Activated CD4-positive, alpha-beta T cell treated with anti-CD3 and anti-CD28 coated beads, Interleukin-2, amount 10 ng/mL, durations not matched to agents 24 days and 14 days (primary cell): ENCODE measurements at regions not wholly inside any gene's neighbourhood (a gene's known extent, or its start where the extent isn't known, plus 50 kb on each side); places are given as distances from the start of the nearest gene placed in this dataset.

ENCODE experiments used
- DNase-seq: peaks from one replicate; pipeline ENCODE4 v3.0.0; 2022
- H3K27ac Mint-ChIP-seq: one replicate; pipeline ENCODE4 v1.8.0; 2022; ENCODE audit warnings: mild to moderate bottlenecking, mixed read lengths
- H3K27me3 Mint-ChIP-seq: one replicate; pipeline ENCODE4 v1.8.0; 2022; ENCODE audit warnings: mixed read lengths
- H3K36me3 Mint-ChIP-seq: one replicate; pipeline ENCODE4 v1.8.0; 2022; ENCODE audit warnings: low read depth, mild to moderate bottlenecking, mixed read lengths
- H3K4me1 Mint-ChIP-seq: one replicate; pipeline ENCODE4 v1.8.0; 2021; ENCODE audit warnings: mixed read lengths
- H3K4me3 Mint-ChIP-seq: one replicate; pipeline ENCODE4 v1.8.0; 2022; ENCODE audit warnings: mild to moderate bottlenecking, moderate library complexity, mixed read lengths
- H3K9me3 Mint-ChIP-seq: one replicate; pipeline ENCODE4 v1.8.0; 2021; ENCODE audit warnings: mixed read lengths
- intact Hi-C: fragments of 100-400 bp; cut with micrococcal nuclease; formaldehyde crosslinking; loops from one replicate; pipeline ENCODE4 v1.15.1; 2023

DNA sequence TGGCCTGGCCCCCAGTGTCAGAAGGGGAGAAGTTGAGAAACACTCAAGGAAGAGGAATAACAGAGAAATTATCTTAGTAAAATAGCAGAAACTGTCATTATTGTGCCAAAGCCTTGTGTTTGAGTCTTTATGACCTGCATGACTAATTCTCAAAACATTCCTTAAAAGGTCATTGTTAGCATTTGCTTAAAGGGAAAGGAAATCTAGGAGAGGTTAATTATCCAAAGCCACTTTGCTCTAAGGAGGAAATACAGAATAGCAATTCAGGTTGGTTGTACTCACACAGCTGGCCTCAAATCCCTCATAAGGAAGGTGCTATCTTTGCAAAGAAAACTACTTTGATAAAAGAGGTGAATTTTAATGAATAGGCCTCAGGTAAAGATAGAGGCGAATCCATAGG is 516.7 kb downstream of the CBLN4 start:
- intact Hi-C loops = no loop called here
- DNase-seq = no peak
- Mint-ChIP-seq H3K36me3 (no peaks in the 10 kb centered on the region), H3K4me1 (no peaks in the 10 kb centered on the region), H3K27me3 (no peaks in the 10 kb centered on the region), H3K9me3 (peaks cover 13% of the 10 kb centered on the region), H3K4me3 (no peak overlapping the region), H3K27ac (no peak overlapping the region)

DNA sequence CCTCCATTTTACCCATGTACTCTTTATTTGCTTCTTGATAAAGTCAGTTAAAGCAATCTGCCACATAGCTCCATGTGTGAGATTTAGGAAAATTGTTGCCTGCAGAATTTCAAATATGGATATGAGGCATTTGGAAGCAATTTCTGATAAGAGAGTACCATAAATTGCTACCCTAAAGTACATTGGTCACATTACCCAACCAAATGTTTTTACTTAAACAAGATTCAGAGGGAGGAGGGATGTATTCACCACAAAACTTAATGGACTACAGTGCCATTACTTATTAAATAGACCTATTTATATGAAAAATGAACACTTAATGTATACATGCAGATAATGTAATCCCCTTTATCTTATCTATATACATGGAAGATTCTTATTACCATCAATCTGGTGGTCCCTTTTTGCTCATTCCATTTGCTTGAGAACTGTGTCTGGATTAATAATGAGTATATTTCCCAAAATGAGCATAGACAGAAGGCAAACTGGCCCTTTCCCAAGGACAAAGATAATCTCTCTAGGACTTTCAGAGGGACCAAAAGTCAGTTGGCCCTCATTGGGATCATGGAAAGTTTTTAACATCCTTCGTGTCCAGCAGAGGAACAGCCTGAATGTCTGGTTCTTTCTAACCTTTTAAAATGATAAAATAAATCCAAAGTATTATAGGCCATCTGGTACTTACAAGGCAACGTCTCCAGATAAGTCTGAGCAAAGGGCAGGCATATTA is 526.4 kb downstream of the CBLN4 start:
- H3K27me3 Mint-ChIP-seq = no peaks in the 10 kb centered on the region
- intact Hi-C loops = no loop called here
- no peak for DNase-seq
- peaks cover 4% of the 10 kb centered on the region for H3K9me3 Mint-ChIP-seq
- H3K36me3 Mint-ChIP-seq = no peaks in the 10 kb centered on the region
- no peak overlapping the region for H3K27ac Mint-ChIP-seq
- H3K4me3 Mint-ChIP-seq = no peak overlapping the region
- no peaks in the 10 kb centered on the region for H3K4me1 Mint-ChIP-seq

DNA sequence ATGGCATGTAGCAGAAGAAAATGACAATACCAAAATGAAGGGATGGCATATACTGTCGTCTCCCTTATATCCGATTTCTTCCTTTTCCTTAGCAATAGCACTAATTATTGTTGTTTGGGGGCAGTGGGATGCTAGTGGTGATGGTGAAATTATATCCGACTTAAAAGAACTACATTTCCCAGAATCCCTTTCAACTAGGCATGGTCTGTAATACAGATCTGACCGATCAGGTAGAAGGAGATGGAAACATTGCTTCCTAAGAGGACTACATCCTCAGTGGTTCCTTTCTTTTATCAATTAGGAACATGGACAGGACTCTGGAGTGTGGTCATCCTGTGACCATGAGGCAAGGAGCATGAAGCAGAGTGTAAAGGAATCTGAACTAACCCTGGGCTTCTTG is 532.6 kb downstream of the CBLN4 start:
- intact Hi-C loops = no loop called here
- Mint-ChIP-seq H3K4me1 (no peaks in the 10 kb centered on the region), H3K9me3 (peaks cover 9% of the 10 kb centered on the region), H3K36me3 (no peaks in the 10 kb centered on the region), H3K4me3 (no peak overlapping the region), H3K27ac (no peak overlapping the region), H3K27me3 (no peaks in the 10 kb centered on the region)
- DNase-seq = no peak

DNA sequence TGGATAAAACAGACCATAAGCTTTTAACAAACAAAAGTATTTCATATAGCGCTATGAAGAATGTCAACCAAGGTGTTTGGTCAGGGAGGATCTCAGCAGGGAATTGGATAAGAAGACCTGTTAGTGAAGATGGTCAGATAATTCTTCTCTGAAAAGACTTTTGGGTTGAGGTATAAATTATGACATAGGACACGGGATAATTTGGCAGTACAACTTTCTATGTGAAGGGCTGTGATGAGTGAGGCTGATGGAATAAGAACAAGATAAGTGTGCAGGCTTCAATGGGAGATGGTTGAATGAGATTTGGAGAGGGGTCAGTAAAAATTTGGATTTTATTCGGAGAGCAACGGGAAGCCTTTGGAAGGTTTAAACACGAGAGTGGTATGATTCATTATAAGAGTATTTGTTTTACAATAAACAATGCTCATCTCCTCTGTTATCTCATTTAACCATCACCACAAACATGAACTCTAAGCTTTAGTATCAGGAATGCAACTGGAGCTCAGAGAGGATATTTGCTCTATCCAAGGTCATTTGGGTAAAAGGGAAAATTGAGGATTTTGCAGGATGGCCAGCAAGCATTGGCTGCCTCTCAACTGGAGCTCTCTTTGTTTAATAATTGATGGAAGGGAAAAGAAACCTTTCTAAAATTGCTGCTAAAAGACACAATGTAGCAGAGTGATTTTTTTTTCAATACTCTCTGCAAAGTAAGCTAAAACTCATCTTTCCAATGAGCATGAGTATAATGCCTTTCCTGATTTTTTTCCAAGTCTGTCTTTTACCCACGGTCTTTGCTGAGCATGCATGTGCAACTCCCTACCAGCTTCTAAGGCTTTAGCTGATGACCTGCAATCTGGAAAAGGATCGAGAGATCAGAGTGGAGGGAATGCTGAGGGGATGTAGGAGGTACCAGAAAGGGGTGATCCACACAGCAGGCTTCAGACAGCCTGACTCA is 534.0 kb downstream of the CBLN4 start:
- no peak overlapping the region for H3K4me3 Mint-ChIP-seq
- no peaks in the 10 kb centered on the region for H3K27me3 Mint-ChIP-seq
- peaks cover 9% of the 10 kb centered on the region for H3K9me3 Mint-ChIP-seq
- intact Hi-C loops = no loop called here
- H3K4me1 Mint-ChIP-seq = no peaks in the 10 kb centered on the region
- no peak for DNase-seq
- H3K36me3 Mint-ChIP-seq = no peaks in the 10 kb centered on the region
- H3K27ac Mint-ChIP-seq = no peak overlapping the region

DNA sequence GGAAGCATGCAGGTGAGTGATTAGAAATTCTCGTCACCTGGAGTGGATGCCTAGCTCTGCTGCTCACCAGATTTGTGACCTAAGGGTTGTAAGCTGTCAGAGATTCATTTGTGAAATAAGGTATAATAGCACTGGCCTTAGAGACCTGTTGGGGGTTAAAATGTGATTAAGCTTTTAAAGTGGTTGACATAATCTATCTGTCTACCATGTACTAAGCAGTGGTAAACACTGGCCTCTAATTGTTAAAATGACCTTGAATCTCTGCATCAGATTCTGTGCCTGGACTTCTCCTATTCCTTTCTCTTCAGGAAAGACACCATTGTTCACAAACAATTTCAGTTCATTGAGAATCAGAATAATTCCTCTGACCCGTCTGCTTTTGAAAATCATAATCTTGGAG is 536.2 kb downstream of the CBLN4 start:
- intact Hi-C loops = no loop called here
- Mint-ChIP-seq H3K4me3 (no peak overlapping the region), H3K27me3 (no peaks in the 10 kb centered on the region), H3K27ac (no peak overlapping the region), H3K36me3 (no peaks in the 10 kb centered on the region), H3K9me3 (peaks cover 14% of the 10 kb centered on the region), H3K4me1 (no peaks in the 10 kb centered on the region)
- no peak for DNase-seq

DNA sequence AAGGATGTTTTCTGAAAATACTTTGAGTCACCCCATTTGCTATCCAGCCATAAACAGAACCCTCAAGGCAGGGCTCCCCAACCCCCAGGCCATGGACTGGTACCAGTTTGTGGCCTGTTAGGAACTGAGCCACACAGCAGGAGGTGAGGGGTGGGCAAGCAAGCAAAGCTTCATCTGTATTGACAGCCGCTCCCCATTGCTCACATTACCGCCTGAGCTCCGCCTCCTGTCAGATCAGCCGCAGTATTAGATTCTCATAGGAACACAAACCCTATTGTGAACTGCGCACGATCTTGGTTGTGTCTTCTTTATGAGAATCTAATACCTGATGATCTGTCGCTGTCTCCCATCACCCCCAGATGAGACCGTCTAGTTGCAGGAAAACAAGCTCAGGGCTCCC is 543.8 kb downstream of the CBLN4 start:
- H3K4me1 Mint-ChIP-seq = no peaks in the 10 kb centered on the region
- H3K4me3 Mint-ChIP-seq = no peak overlapping the region
- no peak for DNase-seq
- intact Hi-C loops = no loop called here
- no peaks in the 10 kb centered on the region for H3K36me3 Mint-ChIP-seq
- H3K27me3 Mint-ChIP-seq = no peaks in the 10 kb centered on the region
- H3K27ac Mint-ChIP-seq = no peak overlapping the region
- peaks cover 4% of the 10 kb centered on the region for H3K9me3 Mint-ChIP-seq

DNA sequence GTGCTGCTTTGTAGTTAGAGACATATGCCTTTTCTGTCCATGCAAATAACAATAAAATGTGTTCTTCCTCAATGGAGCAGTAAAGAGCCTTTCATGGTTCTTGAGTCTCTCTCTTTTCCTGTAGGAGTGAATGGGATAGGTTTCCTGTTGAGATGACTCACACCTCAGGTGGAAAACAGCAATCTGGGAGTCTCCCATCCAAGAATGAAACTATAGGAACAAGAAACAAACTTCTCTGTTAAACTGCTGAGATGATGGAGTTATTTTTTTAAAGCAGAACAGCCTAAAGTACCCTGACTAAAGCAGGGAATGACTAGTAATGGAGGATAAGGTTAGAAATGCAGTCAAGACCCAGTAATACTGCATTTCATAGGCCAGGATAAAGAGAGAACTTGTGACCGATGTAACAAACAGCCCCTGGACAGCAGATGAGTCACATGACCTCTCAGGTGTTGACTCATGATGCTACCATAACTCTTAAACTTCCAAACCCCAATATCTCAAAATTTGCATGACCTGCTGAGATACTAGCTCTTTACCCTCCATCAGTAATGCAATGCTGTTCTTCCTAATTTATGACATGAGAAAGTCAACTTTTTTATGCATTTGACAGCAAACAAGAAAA is 548.9 kb downstream of the CBLN4 start:
- H3K4me1 Mint-ChIP-seq = no peaks in the 10 kb centered on the region
- intact Hi-C loops = no loop called here
- no peaks in the 10 kb centered on the region for H3K9me3 Mint-ChIP-seq
- no peak overlapping the region for H3K27ac Mint-ChIP-seq
- no peaks in the 10 kb centered on the region for H3K36me3 Mint-ChIP-seq
- H3K27me3 Mint-ChIP-seq = no peaks in the 10 kb centered on the region
- H3K4me3 Mint-ChIP-seq = no peak overlapping the region
- no peak for DNase-seq

DNA sequence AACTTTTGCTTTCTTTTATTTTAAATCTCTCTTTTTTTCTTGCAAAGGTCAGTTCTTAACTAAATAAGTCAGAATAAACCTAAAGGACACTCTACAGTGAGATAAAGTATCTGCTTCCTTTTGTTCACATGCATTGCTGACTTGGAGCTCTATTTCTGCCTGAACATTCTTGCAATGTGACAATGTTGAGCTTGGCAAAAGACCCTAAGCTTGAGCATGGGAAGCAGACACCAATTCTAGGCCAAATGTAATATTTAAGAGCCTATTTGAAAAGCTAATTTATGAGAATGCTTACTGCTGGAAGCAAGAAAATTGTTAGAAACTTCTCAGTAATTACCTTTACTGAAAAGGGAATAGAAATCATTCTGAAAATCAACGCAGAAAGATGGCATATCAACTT is 556.2 kb downstream of the CBLN4 start:
- Mint-ChIP-seq H3K9me3 (no peaks in the 10 kb centered on the region), H3K36me3 (no peaks in the 10 kb centered on the region), H3K27me3 (no peaks in the 10 kb centered on the region), H3K4me1 (no peaks in the 10 kb centered on the region), H3K27ac (no peak overlapping the region), H3K4me3 (no peak overlapping the region)
- DNase-seq = no peak
- intact Hi-C loops = no loop called here

DNA sequence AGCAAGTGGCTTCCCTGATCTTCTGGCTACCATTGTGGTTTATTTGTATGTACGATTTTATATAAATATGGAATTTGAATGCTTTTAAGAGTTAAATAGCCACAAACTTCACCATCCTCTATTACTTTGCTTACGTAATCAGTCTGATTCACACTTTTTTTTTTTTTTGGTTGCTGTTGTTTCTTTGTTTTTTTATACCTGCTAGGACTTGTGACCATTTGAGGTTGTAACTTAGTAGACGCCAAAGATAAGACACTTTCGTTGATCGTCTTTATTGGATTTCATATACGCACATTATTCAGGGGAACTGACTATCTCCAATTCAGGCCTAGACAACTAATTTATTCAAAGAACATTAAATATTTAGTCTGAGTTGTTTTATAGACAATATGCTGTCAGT is 559.0 kb downstream of the CBLN4 start:
- H3K9me3 Mint-ChIP-seq = no peaks in the 10 kb centered on the region
- no peaks in the 10 kb centered on the region for H3K4me1 Mint-ChIP-seq
- no peak for DNase-seq
- no peaks in the 10 kb centered on the region for H3K27me3 Mint-ChIP-seq
- no peak overlapping the region for H3K4me3 Mint-ChIP-seq
- no peaks in the 10 kb centered on the region for H3K36me3 Mint-ChIP-seq
- no peak overlapping the region for H3K27ac Mint-ChIP-seq
- intact Hi-C loops = no loop called here

DNA sequence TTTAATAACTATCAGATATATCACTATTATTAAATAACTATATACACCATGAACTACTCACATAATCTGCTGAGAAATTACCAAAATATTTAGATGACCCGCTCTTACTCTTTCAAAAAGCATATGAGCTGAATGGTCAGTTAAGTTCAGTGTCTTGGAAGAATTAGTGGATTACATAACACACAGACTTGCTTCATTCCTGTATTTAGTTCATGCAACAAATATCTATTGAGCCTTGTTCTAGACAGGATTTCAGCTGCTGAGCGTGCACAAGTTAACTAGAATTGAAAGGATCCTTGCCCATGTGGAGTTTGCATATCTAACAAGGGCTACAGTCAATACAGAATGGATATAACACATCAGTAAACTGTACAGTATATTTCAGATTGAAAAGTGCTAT is 566.2 kb downstream of the CBLN4 start:
- Mint-ChIP-seq H3K27me3 (no peaks in the 10 kb centered on the region), H3K4me3 (no peak overlapping the region), H3K4me1 (no peaks in the 10 kb centered on the region), H3K27ac (no peak overlapping the region), H3K9me3 (peaks cover 6% of the 10 kb centered on the region), H3K36me3 (no peaks in the 10 kb centered on the region)
- intact Hi-C loops = no loop called here
- no peak for DNase-seq

DNA sequence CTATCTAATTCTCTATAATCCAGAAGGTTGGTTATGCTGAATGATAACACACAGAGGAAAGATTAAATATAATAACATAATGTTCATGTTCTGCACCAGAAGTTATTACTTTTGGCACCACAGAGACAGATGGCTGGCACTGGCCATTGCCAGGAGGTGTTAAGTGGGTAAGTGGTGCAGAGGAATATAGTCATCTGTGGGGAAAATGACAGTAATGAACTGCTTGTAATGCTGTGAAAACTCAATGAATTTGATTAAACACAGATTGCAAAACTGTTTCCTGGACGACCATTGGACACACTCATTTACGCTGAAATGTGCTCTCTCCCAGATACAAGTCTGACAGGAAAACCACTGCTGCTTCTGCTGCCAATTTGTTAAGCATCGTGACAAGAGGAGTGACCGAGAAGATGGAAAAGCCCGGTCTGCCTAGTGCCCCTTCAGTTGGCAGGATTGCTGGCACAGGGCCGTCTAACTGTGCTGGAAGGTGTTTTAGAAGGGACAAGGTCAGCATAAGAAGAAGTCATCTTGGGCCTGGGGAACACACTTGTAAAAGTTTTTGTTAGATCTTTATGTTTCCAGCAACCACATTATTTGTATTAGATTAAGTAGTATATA is 567.4 kb downstream of the CBLN4 start:
- no peak overlapping the region for H3K27ac Mint-ChIP-seq
- no peaks in the 10 kb centered on the region for H3K36me3 Mint-ChIP-seq
- no peak for DNase-seq
- intact Hi-C loops = no loop called here
- no peak overlapping the region for H3K4me3 Mint-ChIP-seq
- H3K9me3 Mint-ChIP-seq = peaks cover 6% of the 10 kb centered on the region
- no peaks in the 10 kb centered on the region for H3K27me3 Mint-ChIP-seq
- H3K4me1 Mint-ChIP-seq = no peaks in the 10 kb centered on the region

DNA sequence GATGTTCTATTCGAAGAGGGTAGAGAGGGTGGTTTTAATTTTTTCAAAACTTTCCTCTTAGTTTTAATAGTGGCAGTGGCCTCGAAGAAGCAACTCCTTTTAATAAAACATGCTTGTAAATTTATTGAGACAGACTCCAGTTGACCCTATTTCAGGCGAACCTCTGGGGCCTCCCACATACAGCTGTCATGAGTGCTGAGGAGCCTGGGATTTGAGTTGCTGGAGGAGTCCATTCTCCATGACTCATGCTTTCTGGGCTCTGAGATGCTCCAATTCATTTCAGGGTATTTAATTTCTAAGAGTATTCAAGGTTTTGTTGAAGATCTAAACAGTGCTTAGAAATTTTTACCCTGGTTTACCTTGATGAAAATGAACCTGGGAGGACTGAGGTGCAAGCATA is 580.4 kb downstream of the CBLN4 start:
- no peaks in the 10 kb centered on the region for H3K4me1 Mint-ChIP-seq

DNA sequence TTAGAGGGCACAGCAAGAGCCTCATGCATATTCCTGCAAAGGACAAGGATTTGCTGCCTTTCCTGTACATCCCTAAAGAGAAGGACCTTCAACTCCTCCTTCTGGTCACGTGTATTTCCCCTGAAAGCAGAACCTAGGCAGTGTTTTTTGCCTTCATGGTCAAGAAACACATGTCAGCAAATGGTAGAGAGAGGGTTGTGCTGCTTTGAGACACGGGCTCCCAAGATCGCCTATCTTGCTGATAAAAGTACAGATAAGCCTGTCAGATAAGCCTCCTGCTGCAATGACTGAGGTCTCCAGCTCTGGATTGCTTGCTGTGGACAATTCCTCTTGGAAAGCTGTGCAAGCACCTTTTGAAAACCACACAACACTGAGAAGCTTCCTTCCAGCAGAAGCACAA is 580.8 kb downstream of the CBLN4 start:
- Mint-ChIP-seq H3K27ac (no peak overlapping the region), H3K27me3 (no peaks in the 10 kb centered on the region), H3K9me3 (peaks cover 5% of the 10 kb centered on the region), H3K36me3 (no peaks in the 10 kb centered on the region), H3K4me3 (no peak overlapping the region), H3K4me1 (no peaks in the 10 kb centered on the region)
- no peak for DNase-seq
- intact Hi-C loops = no loop called here

More for the DNA sequence above, 580.4 kb downstream of the CBLN4 start:
- no peak for DNase-seq
- intact Hi-C loops = no loop called here
- H3K9me3 Mint-ChIP-seq = peaks cover under 1% of the 10 kb centered on the region
- H3K27me3 Mint-ChIP-seq = no peaks in the 10 kb centered on the region
- H3K4me3 Mint-ChIP-seq = no peak overlapping the region
- H3K36me3 Mint-ChIP-seq = no peaks in the 10 kb centered on the region
- H3K27ac Mint-ChIP-seq = no peak overlapping the region

DNA sequence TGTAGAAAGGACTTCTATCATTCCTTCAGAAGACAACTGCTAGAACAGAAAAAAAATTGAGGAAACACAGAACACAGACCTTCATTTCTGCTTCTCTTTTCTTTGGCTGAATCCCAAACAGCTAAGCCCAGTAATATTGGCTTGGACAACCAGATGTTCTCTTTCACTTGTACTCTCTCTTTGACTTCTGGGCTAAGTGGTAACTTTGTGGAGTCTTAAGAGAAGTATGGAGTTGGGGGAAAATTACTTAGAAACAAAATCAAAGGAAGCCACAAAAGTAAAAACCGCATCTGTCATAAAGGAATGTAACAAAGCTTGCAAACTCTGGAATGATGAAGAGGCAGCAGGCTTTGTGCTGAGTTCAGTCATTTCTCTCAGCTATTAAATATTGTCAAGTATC is 587.5 kb downstream of the CBLN4 start:
- Mint-ChIP-seq H3K9me3 (peaks cover 9% of the 10 kb centered on the region), H3K4me1 (no peaks in the 10 kb centered on the region), H3K36me3 (no peaks in the 10 kb centered on the region), H3K4me3 (no peak overlapping the region), H3K27ac (no peak overlapping the region), H3K27me3 (no peaks in the 10 kb centered on the region)
- DNase-seq = no peak
- intact Hi-C loops = no loop called here
